Esophagus muscularis mucosa (tissue), 4 donors: ENCODE measurements at regions not wholly inside any gene's neighbourhood (a gene's known extent, or its start where the extent isn't known, plus 50 kb on each side); places are given as distances from the start of the nearest gene placed in this dataset.

Experiments
- CTCF ChIP-seq, 3 experiments: fragments of 200-600 bp in 2 of 3; fragments of 450-650 bp in 1 of 3; sonication (generic) in 2 of 3; IDR thresholded peaks; one replicate each; pipeline ENCODE4 v1.5.1; 2017 to 2019; ENCODE audit warnings: antibody characterized with exemption in 3 of 3, mild to moderate bottlenecking in 2 of 3, moderate library complexity in 1 of 3
- EP300 ChIP-seq: sonication (generic); formaldehyde crosslinking; IDR thresholded peaks from one replicate; pipeline ENCODE4 v1.6.1; 2017; ENCODE audit warnings: antibody characterized with exemption
- POLR2A ChIP-seq: fragments of 450-650 bp; IDR thresholded peaks from one replicate; pipeline ENCODE4 v1.6.1; 2017; ENCODE audit warnings: antibody characterized with exemption, moderate library complexity, mild to moderate bottlenecking, low read depth
- POLR2AphosphoS5 ChIP-seq, 2 donors: sonication (generic); formaldehyde crosslinking; IDR thresholded peaks; one replicate each; pipeline ENCODE4 v1.6.1; 2017; ENCODE audit warnings: antibody characterized with exemption in 2 of 2

- TF ChIP-seq CTCF (IDR thresholded peaks at IDR 0.05) (no peak), EP300 (no peak), POLR2A (no peak), POLR2AphosphoS5 (IDR thresholded peaks at IDR 0.05) (no peak)
These were observed 115.7 kb upstream of the SPRED2 start for GRCh38 chr2:65548064-65548463.
